Subcutaneous abdominal adipose tissue (tissue), 5 donors: ENCODE measurements at regions not wholly inside any gene's neighbourhood (a gene's known extent, or its start where the extent isn't known, plus 50 kb on each side); places are given as distances from the start of the nearest gene placed in this dataset.
"Not testable (repeated sequence)": the region's sequence is repeated elsewhere in the genome, so short reads cannot be mapped to it uniquely, and the experiment has no call there.

ENCODE experiments used
- H3K27ac ChIP-seq: one replicate; pipeline ENCODE4 v1.7.0; 2013; ENCODE audit warnings: low read depth, mild to moderate bottlenecking, inconsistent platforms, low read length, moderate library complexity
- H3K27me3 ChIP-seq, 5 donors: one replicate each; pipeline ENCODE4 v1.7.0; 2013; ENCODE audit warnings: low read length in 5 of 5, inconsistent platforms in 1 of 5; ENCODE audit not compliant: control insufficient read depth in 5 of 5, insufficient read depth in 4 of 5
- H3K36me3 ChIP-seq, 5 donors: one replicate each; pipeline ENCODE4 v1.7.0; 2013; ENCODE audit warnings: low read length in 5 of 5; ENCODE audit not compliant: control insufficient read depth in 5 of 5, insufficient read depth in 5 of 5
- H3K4me1 ChIP-seq, 5 donors: one replicate each; pipeline ENCODE4 v1.7.0; 2013; ENCODE audit warnings: low read length in 5 of 5, mild to moderate bottlenecking in 3 of 5, moderate library complexity in 1 of 5; ENCODE audit not compliant: control insufficient read depth in 5 of 5, insufficient read depth in 5 of 5
- H3K4me3 ChIP-seq, 5 donors: one replicate each; pipeline ENCODE4 v1.7.0; 2013; ENCODE audit warnings: low read length in 5 of 5, low read depth in 1 of 5
- H3K9ac ChIP-seq, 5 donors: one replicate each; pipeline ENCODE4 v1.7.0; 2013; ENCODE audit warnings: low read length in 5 of 5, mild to moderate bottlenecking in 4 of 5, moderate library complexity in 3 of 5
- H3K9me3 ChIP-seq, 5 donors: one replicate each; pipeline ENCODE4 v1.7.0; 2013; ENCODE audit warnings: low read length in 5 of 5; ENCODE audit not compliant: control insufficient read depth in 5 of 5
- donor health status: healthy.
- donor health status: healthy.
- donor health status: healthy.
- donor health status: healthy.
- donor health status: healthy.

- Histone ChIP-seq H3K4me3 (no peak overlapping the region), H3K27ac (no peak overlapping the region), H3K27me3 (peaks cover 3 to 43% (median 34%) of the 10 kb centered on the region in 5 donors), H3K9me3 (no peaks in the 10 kb centered on the region), H3K36me3 (no peaks in the 10 kb centered on the region), H3K4me1 (no peaks in the 10 kb centered on the region), H3K9ac (no peak overlapping the region)
Measured at GRCh38 chr1:29686012-29686930, 449.9 kb downstream of the PTPRU start.

- Histone ChIP-seq H3K4me3 (no peak overlapping the region), H3K27me3 (peaks cover 3 to 36% (median 31%) of the 10 kb centered on the region in 5 donors), H3K27ac (no peak overlapping the region), H3K36me3 (no peaks in the 10 kb centered on the region), H3K9me3 (no peaks in the 10 kb centered on the region), H3K9ac (no peak overlapping the region), H3K4me1 (no peaks in the 10 kb centered on the region)
Measured at GRCh38 chr1:29685387-29685786, 449.1 kb downstream of the PTPRU start.

GRCh38 chr1:29684141-29684540, 447.8 kb downstream of the PTPRU start:
- H3K4me1 ChIP-seq = no peaks in the 10 kb centered on the region
- no peak overlapping the region for H3K27ac ChIP-seq
- peaks cover 3 to 24% (median 18%) of the 10 kb centered on the region in 5 donors for H3K27me3 ChIP-seq
- H3K36me3 ChIP-seq = no peaks in the 10 kb centered on the region
- H3K4me3 ChIP-seq = no peak overlapping the region
- no peaks in the 10 kb centered on the region for H3K9me3 ChIP-seq
- no peak overlapping the region for H3K9ac ChIP-seq

- no peaks in the 10 kb centered on the region for H3K9me3 ChIP-seq
- H3K4me1 ChIP-seq = no peaks in the 10 kb centered on the region
- no peak overlapping the region for H3K4me3 ChIP-seq
- no peak overlapping the region for H3K9ac ChIP-seq
- peaks cover 3 to 19% (median 13%) of the 10 kb centered on the region in 5 donors for H3K27me3 ChIP-seq
- no peaks in the 10 kb centered on the region for H3K36me3 ChIP-seq
- no peak overlapping the region for H3K27ac ChIP-seq
Measured at GRCh38 chr1:29683472-29683871, 447.1 kb downstream of the PTPRU start.

GRCh38 chr1:29682919-29683295, 446.6 kb downstream of the PTPRU start:
- no peak overlapping the region for H3K9ac ChIP-seq
- no peak overlapping the region for H3K27ac ChIP-seq
- no peaks in the 10 kb centered on the region for H3K36me3 ChIP-seq
- H3K27me3 ChIP-seq = peaks cover 3 to 19% (median 12%) of the 10 kb centered on the region in 5 donors
- no peak overlapping the region for H3K4me3 ChIP-seq
- H3K9me3 ChIP-seq = no peaks in the 10 kb centered on the region
- H3K4me1 ChIP-seq = no peaks in the 10 kb centered on the region

- H3K9me3 ChIP-seq = no peaks in the 10 kb centered on the region
- H3K36me3 ChIP-seq = no peaks in the 10 kb centered on the region
Measured at GRCh38 chr1:29682171-29682918, 446.0 kb downstream of the PTPRU start.

GRCh38 chr1:29681416-29681815, 445.1 kb downstream of the PTPRU start:
- not testable (repeated sequence) for H3K36me3 ChIP-seq, H3K9me3 ChIP-seq, H3K9ac ChIP-seq, H3K27ac ChIP-seq, H3K4me1 ChIP-seq, H3K4me3 ChIP-seq
- peaks cover 3 to 17% (median 11%) of the 10 kb centered on the region in 5 donors for H3K27me3 ChIP-seq

More at GRCh38 chr1:29682171-29682918, 446.0 kb downstream of the PTPRU start:
- Histone ChIP-seq H3K27ac (no peak overlapping the region), H3K27me3 (peaks cover 3 to 19% (median 12%) of the 10 kb centered on the region in 5 donors), H3K4me1 (peaks cover 0 to 2% (median 0%) of the 10 kb centered on the region in 5 donors), H3K4me3 (no peak overlapping the region), H3K9ac (no peak overlapping the region)

- peaks cover 0 to 19% (median 0%) of the 10 kb centered on the region in 5 donors for H3K4me1 ChIP-seq
- H3K4me3 ChIP-seq = no peak overlapping the region
- no peaks in the 10 kb centered on the region for H3K9me3 ChIP-seq
- no peak overlapping the region for H3K27ac ChIP-seq
- H3K27me3 ChIP-seq = peaks cover 3 to 11% (median 6%) of the 10 kb centered on the region in 5 donors
- no peak overlapping the region for H3K9ac ChIP-seq
- H3K36me3 ChIP-seq = no peaks in the 10 kb centered on the region
Measured at GRCh38 chr1:29679828-29680558, 443.7 kb downstream of the PTPRU start.

GRCh38 chr1:29679316-29679715, 443.0 kb downstream of the PTPRU start:
- no peak overlapping the region for H3K4me3 ChIP-seq
- H3K36me3 ChIP-seq = no peaks in the 10 kb centered on the region
- peaks cover 3 to 9% (median 4%) of the 10 kb centered on the region in 5 donors for H3K27me3 ChIP-seq
- H3K27ac ChIP-seq = no peak overlapping the region
- H3K9ac ChIP-seq = no peak overlapping the region
- H3K4me1 ChIP-seq = peaks cover 0 to 19% (median 0%) of the 10 kb centered on the region in 5 donors
- no peaks in the 10 kb centered on the region for H3K9me3 ChIP-seq
